Endodermal cell (in vitro differentiated cells): ENCODE measurements at regions not wholly inside any gene's neighbourhood (a gene's known extent, or its start where the extent isn't known, plus 50 kb on each side); places are given as distances from the start of the nearest gene placed in this dataset.

Experiments
- DNase-seq: peaks from one replicate; pipeline ENCODE4 v3.0.0-alpha.2; 2017
- H3K27ac ChIP-seq: 2 replicates; pipeline ENCODE4 v1.5.1; 2013; ENCODE audit warnings: mild to moderate bottlenecking, low read depth, low read length, moderate library complexity
- H3K27me3 ChIP-seq: 2 replicates; pipeline ENCODE4 v1.6.1; 2013; ENCODE audit warnings: mild to moderate bottlenecking, low read length, moderate library complexity; ENCODE audit not compliant: insufficient read depth, control insufficient read depth, poor library complexity, severe bottlenecking
- H3K36me3 ChIP-seq: 2 replicates; pipeline ENCODE4 v1.7.0; 2013; ENCODE audit warnings: mild to moderate bottlenecking, low read length, moderate library complexity; ENCODE audit not compliant: control insufficient read depth, insufficient read depth
- H3K4me1 ChIP-seq: one replicate; pipeline ENCODE4 v1.7.0; 2013; ENCODE audit warnings: low read length; ENCODE audit not compliant: control insufficient read depth, insufficient read depth
- H3K4me3 ChIP-seq: 2 replicates; pipeline ENCODE4 v1.5.1; 2013; ENCODE audit warnings: mild to moderate bottlenecking, low read length, moderate library complexity
- H3K9ac ChIP-seq: 2 replicates; pipeline ENCODE4 v1.6.1; 2013; ENCODE audit warnings: mild to moderate bottlenecking, low read length, moderate library complexity; ENCODE audit not compliant: poor library complexity, severe bottlenecking; ENCODE audit errors: extremely low read depth
- H3K9me3 ChIP-seq: 2 replicates; pipeline ENCODE4 v1.6.1; 2013; ENCODE audit warnings: mild to moderate bottlenecking, low read length, moderate library complexity; ENCODE audit not compliant: control insufficient read depth
- H3K27ac Mint-ChIP-seq: 2 replicates; pipeline ENCODE4 v1.8.0; 2020; ENCODE audit warnings: mixed read lengths
- H3K27me3 Mint-ChIP-seq: 2 replicates; pipeline ENCODE4 v1.8.0; 2021; ENCODE audit warnings: mild to moderate bottlenecking, mixed read lengths; ENCODE audit not compliant: insufficient read depth
- H3K36me3 Mint-ChIP-seq: 2 replicates; pipeline ENCODE4 v1.8.0; 2020; ENCODE audit warnings: low read depth, mixed read lengths
- H3K4me1 Mint-ChIP-seq: 2 replicates; pipeline ENCODE4 v1.8.0; 2020; ENCODE audit warnings: mixed read lengths
- H3K4me3 Mint-ChIP-seq: 2 replicates; pipeline ENCODE4 v1.8.0; 2020; ENCODE audit warnings: mild to moderate bottlenecking, moderate library complexity, mixed read lengths
- H3K9me3 Mint-ChIP-seq: 2 replicates; pipeline ENCODE4 v1.8.0; 2020; ENCODE audit warnings: mild to moderate bottlenecking, mixed read lengths
- WGBS, 2 experiments: methylation state at CpG; one replicate each; pipeline versions ENCODE4 v1.1.5 to v1.1.7; 2013; ENCODE audit warnings: missing lambda C conversion rate in 2 of 2, mixed read lengths in 1 of 2; ENCODE audit not compliant: insufficient coverage in 1 of 2, insufficient read length in 1 of 2; 5-methylcytosine and 5-hydroxymethylcytosine counted together
- TF ChIP-seq, protein P1 (sequence below): fragments of 200-600 bp; sonication (generic); conservative IDR thresholded peaks from 2 replicates; pipeline ENCODE4 v1.5.0; 2021; ENCODE audit warnings: antibody characterized with exemption, mild to moderate bottlenecking

DNA sequence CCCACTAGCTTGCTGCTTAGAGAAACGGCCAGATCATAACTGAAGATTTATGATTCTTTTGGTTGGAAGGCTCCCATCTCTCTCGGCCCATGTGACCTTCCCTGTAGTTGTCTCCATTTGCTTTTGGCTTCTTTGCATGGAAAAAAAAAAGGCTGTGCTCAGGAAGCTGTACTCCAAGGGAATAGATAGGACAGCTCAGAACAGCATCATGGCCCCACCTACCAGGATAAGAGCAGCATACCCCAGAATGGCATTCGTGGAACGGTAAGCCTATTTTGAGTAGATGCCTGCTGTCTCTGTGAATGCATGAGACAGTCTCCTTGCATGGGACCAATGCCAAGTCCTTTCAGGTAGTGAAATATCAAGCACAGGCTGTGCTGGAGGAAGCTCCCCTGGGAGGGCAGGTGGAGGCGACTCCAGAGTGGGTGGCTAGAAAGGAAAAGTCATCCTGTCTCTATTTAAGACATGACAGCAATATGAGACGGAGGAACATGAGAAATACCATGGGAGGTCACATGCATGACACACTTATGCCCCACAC, 94.1 kb upstream of the AMOTL1 start:
- peaks cover 6% of the 10 kb centered on the region for H3K9me3 Mint-ChIP-seq
- H3K9ac ChIP-seq, result no peak overlapping the region
- no peak overlapping the region for H3K27ac Mint-ChIP-seq
- H3K4me1 Mint-ChIP-seq, result peaks cover 8% of the 10 kb centered on the region
- peaks cover 19% of the 10 kb centered on the region for H3K9me3 ChIP-seq
- TF ChIP-seq, protein P1, sequence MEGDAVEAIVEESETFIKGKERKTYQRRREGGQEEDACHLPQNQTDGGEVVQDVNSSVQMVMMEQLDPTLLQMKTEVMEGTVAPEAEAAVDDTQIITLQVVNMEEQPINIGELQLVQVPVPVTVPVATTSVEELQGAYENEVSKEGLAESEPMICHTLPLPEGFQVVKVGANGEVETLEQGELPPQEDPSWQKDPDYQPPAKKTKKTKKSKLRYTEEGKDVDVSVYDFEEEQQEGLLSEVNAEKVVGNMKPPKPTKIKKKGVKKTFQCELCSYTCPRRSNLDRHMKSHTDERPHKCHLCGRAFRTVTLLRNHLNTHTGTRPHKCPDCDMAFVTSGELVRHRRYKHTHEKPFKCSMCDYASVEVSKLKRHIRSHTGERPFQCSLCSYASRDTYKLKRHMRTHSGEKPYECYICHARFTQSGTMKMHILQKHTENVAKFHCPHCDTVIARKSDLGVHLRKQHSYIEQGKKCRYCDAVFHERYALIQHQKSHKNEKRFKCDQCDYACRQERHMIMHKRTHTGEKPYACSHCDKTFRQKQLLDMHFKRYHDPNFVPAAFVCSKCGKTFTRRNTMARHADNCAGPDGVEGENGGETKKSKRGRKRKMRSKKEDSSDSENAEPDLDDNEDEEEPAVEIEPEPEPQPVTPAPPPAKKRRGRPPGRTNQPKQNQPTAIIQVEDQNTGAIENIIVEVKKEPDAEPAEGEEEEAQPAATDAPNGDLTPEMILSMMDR, result no peak
- H3K4me3 ChIP-seq, result no peak overlapping the region
- peaks cover 8% of the 10 kb centered on the region for H3K4me1 ChIP-seq
- H3K4me3 Mint-ChIP-seq, result no peak overlapping the region
- no peaks in the 10 kb centered on the region for H3K27me3 ChIP-seq
- no peak for DNase-seq
- H3K27me3 Mint-ChIP-seq, result peaks cover 4% of the 10 kb centered on the region
- H3K27ac ChIP-seq, result no peak overlapping the region
- no peaks in the 10 kb centered on the region for H3K36me3 ChIP-seq
- H3K36me3 Mint-ChIP-seq, result peaks cover 12% of the 10 kb centered on the region
- WGBS, 2 experiments, result 93 to 96% methylated on average over 4 to 6 of the region's 6 CpGs

DNA sequence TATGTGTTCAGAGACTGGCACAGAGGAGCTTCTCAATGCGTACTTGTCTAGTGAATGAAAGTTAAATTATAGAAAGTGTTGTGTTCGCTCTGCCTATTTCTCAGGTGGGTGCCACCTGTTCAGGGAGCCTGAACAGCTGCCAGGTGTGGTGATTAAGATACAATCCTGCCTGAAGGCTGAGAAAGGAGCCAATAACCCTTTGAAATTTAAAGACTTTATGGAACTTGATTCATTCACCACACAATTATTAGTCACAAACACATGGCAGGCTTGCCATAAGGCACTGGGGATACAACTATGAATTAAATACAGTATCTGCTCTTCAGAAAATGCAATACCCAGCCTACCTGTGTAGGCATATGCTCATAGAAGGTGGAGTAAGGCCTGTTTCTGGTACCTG, 92.9 kb upstream of the AMOTL1 start:
- peaks cover 19% of the 10 kb centered on the region for H3K9me3 ChIP-seq
- H3K4me1 ChIP-seq, result peaks cover 8% of the 10 kb centered on the region
- TF ChIP-seq, protein P1, result no peak
- Mint-ChIP-seq H3K9me3 (peaks cover 6% of the 10 kb centered on the region), H3K27me3 (peaks cover 4% of the 10 kb centered on the region), H3K4me3 (no peak overlapping the region), H3K36me3 (peaks cover 8% of the 10 kb centered on the region), H3K27ac (no peak overlapping the region), H3K4me1 (no peaks in the 10 kb centered on the region)
- H3K27me3 ChIP-seq, result peaks cover 10% of the 10 kb centered on the region
- DNase-seq, result no peak
- H3K27ac ChIP-seq, result no peak overlapping the region
- no peak overlapping the region for H3K9ac ChIP-seq
- no peaks in the 10 kb centered on the region for H3K36me3 ChIP-seq
- WGBS, 2 experiments, result 95% methylated on average over 2 of the region's 2 CpGs
- H3K4me3 ChIP-seq, result no peak overlapping the region

DNA sequence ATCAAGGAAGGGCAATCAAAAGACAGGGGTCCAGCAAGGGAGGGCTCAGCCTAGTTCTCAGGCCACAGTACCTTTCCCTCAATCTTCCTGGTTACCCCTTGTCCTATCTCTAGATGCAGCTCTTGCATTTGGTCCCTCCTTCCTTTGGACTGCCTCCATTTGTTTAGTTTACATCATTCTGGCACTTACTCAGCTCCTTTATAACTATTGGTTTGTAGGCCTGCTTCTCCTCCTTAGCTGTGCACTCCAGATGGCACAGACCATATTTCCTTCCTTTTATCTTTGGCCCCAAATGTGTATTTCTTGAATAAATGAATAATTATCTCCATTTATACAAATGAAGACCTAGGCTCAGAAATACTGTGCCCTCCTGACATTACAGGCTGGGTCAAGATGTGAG, 92.3 kb upstream of the AMOTL1 start:
- H3K4me1 ChIP-seq, result peaks cover 8% of the 10 kb centered on the region
- TF ChIP-seq, protein P1, result no peak
- H3K4me1 Mint-ChIP-seq, result no peaks in the 10 kb centered on the region
- no peaks in the 10 kb centered on the region for H3K36me3 ChIP-seq
- no peak overlapping the region for H3K9ac ChIP-seq
- peaks cover 4% of the 10 kb centered on the region for H3K27me3 Mint-ChIP-seq
- H3K27ac ChIP-seq, result no peak overlapping the region
- peaks cover 16% of the 10 kb centered on the region for H3K27me3 ChIP-seq
- no peak overlapping the region for H3K4me3 ChIP-seq
- DNase-seq, result no peak
- peaks cover 3% of the 10 kb centered on the region for H3K9me3 Mint-ChIP-seq
- H3K36me3 Mint-ChIP-seq, result peaks cover 4% of the 10 kb centered on the region
- peaks cover 14% of the 10 kb centered on the region for H3K9me3 ChIP-seq
- no peak overlapping the region for H3K27ac Mint-ChIP-seq
- no peak overlapping the region for H3K4me3 Mint-ChIP-seq
